ENCODE measurements at regions not wholly inside any gene's neighbourhood (a gene's known extent, or its start where the extent isn't known, plus 50 kb on each side); places are given as distances from the start of the nearest gene placed in this dataset.

DNA sequence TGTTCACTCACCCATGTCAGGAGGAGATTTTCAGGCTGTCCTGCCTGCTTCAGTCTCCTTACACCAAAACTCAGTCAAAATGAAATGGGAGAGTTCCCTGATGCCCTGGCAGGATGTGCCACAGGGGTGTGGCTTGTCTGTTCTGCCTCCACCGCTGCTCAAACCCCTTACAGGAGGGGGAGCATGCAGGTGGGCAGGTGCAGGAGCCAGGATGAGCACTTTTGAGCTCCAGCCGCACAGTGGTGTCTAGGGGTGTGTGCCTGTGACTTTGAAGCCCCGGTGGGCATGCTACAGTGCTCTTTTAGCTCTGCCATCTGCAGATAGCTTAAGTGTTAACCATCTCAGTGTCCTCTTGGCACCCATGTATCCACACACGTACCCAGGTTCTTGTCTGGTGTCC lies 71.9 kb upstream of the IPO5 start:
- no peak for ATAC-seq
- no peak for DNase-seq (ENCODE audit: low spot score)
- H3K36me3 Mint-ChIP-seq, result no peaks in the 10 kb centered on the region
- no peak overlapping the region for H3K4me3 Mint-ChIP-seq
- no peaks in the 10 kb centered on the region for H3K27me3 Mint-ChIP-seq (ENCODE audit: low read depth)
- peaks cover 8% of the 10 kb centered on the region for H3K9me3 Mint-ChIP-seq
- no peak overlapping the region for H3K27ac Mint-ChIP-seq
- TF ChIP-seq, protein P1, sequence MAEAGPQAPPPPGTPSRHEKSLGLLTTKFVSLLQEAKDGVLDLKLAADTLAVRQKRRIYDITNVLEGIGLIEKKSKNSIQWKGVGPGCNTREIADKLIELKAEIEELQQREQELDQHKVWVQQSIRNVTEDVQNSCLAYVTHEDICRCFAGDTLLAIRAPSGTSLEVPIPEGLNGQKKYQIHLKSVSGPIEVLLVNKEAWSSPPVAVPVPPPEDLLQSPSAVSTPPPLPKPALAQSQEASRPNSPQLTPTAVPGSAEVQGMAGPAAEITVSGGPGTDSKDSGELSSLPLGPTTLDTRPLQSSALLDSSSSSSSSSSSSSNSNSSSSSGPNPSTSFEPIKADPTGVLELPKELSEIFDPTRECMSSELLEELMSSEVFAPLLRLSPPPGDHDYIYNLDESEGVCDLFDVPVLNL (CRISPR knock-in tag; IDR thresholded peaks at IDR 0.05; ENCODE audit: borderline replicate concordance, low read depth), result no peak
- TF ChIP-seq, protein P2, sequence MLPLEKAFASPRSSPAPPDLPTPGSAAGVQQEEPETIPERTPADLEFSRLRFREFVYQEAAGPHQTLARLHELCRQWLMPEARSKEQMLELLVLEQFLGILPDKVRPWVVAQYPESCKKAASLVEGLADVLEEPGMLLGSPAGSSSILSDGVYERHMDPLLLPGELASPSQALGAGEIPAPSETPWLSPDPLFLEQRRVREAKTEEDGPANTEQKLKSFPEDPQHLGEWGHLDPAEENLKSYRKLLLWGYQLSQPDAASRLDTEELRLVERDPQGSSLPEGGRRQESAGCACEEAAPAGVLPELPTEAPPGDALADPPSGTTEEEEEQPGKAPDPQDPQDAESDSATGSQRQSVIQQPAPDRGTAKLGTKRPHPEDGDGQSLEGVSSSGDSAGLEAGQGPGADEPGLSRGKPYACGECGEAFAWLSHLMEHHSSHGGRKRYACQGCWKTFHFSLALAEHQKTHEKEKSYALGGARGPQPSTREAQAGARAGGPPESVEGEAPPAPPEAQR (CRISPR knock-in tag; IDR thresholded peaks at IDR 0.05), result no peak
- TF ChIP-seq TCF7 (CRISPR knock-in tag; IDR thresholded peaks at IDR 0.05; ENCODE audit: low read depth) (no peak), FOXP1 (CRISPR knock-in tag; IDR thresholded peaks at IDR 0.05; ENCODE audit: borderline replicate concordance) (no peak), SP1 (CRISPR knock-in tag; conservative IDR thresholded peaks at IDR 0.05) (no peak), TP53 (CRISPR knock-in tag; IDR thresholded peaks at IDR 0.05) (no peak), HMGA2 (CRISPR knock-in tag; IDR thresholded peaks at IDR 0.05) (no peak), GABPB1 (CRISPR knock-in tag; IDR thresholded peaks at IDR 0.05) (no peak), NFYB (CRISPR knock-in tag; conservative IDR thresholded peaks at IDR 0.05; ENCODE audit: low read depth) (no peak), ETV6 (CRISPR knock-in tag; IDR thresholded peaks at IDR 0.05) (no peak), ZBTB21 (CRISPR knock-in tag; IDR thresholded peaks at IDR 0.05; ENCODE audit: borderline replicate concordance) (no peak), IRF2 (CRISPR knock-in tag; IDR thresholded peaks at IDR 0.05; ENCODE audit: borderline replicate concordance, low read depth) (no peak), ATF1 (CRISPR knock-in tag; IDR thresholded peaks at IDR 0.05) (no peak), ZNF263 (CRISPR knock-in tag; IDR thresholded peaks at IDR 0.05; ENCODE audit: low read depth) (no peak), OVOL2 (CRISPR knock-in tag; IDR thresholded peaks at IDR 0.05; ENCODE audit: borderline replicate concordance) (no peak)
- TF ChIP-seq, protein P3, sequence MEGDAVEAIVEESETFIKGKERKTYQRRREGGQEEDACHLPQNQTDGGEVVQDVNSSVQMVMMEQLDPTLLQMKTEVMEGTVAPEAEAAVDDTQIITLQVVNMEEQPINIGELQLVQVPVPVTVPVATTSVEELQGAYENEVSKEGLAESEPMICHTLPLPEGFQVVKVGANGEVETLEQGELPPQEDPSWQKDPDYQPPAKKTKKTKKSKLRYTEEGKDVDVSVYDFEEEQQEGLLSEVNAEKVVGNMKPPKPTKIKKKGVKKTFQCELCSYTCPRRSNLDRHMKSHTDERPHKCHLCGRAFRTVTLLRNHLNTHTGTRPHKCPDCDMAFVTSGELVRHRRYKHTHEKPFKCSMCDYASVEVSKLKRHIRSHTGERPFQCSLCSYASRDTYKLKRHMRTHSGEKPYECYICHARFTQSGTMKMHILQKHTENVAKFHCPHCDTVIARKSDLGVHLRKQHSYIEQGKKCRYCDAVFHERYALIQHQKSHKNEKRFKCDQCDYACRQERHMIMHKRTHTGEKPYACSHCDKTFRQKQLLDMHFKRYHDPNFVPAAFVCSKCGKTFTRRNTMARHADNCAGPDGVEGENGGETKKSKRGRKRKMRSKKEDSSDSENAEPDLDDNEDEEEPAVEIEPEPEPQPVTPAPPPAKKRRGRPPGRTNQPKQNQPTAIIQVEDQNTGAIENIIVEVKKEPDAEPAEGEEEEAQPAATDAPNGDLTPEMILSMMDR (IDR thresholded peaks at IDR 0.05), result no peak
- TF ChIP-seq, protein P4, sequence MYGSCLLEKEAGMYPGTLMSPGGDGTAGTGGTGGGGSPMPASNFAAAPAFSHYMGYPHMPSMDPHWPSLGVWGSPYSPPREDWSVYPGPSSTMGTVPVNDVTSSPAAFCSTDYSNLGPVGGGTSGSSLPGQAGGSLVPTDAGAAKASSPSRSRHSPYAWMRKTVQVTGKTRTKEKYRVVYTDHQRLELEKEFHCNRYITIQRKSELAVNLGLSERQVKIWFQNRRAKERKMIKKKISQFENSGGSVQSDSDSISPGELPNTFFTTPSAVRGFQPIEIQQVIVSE (CRISPR knock-in tag; IDR thresholded peaks at IDR 0.05; ENCODE audit: borderline replicate concordance), result no peak
- TF ChIP-seq, protein P5, sequence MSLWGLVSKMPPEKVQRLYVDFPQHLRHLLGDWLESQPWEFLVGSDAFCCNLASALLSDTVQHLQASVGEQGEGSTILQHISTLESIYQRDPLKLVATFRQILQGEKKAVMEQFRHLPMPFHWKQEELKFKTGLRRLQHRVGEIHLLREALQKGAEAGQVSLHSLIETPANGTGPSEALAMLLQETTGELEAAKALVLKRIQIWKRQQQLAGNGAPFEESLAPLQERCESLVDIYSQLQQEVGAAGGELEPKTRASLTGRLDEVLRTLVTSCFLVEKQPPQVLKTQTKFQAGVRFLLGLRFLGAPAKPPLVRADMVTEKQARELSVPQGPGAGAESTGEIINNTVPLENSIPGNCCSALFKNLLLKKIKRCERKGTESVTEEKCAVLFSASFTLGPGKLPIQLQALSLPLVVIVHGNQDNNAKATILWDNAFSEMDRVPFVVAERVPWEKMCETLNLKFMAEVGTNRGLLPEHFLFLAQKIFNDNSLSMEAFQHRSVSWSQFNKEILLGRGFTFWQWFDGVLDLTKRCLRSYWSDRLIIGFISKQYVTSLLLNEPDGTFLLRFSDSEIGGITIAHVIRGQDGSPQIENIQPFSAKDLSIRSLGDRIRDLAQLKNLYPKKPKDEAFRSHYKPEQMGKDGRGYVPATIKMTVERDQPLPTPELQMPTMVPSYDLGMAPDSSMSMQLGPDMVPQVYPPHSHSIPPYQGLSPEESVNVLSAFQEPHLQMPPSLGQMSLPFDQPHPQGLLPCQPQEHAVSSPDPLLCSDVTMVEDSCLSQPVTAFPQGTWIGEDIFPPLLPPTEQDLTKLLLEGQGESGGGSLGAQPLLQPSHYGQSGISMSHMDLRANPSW (CRISPR knock-in tag; conservative IDR thresholded peaks at IDR 0.05; ENCODE audit: low read depth), result no peak
- peaks cover 11% of the 10 kb centered on the region for H3K4me1 Mint-ChIP-seq
- ChIA-PET CTCF (no interaction called here), POLR2A (no interaction called here)

DNA sequence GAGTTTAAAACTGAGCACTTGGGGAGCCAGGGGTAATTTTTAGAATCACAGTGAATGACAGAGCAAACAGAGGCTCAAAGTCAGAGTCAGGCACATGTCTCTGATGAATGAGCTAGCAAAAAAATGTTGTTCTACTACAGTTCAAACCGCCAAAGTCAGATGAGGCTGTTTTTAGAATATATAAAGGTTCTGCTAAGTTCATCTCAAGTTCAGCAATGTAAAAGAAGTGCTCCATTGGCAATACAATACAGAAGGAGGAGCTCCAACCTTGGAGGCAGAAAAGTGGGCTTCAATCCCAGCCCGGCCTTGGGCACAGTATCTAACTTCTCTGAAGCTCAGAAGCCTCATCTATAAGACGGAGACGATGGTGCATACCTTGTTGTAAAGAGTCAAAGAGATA lies 70.1 kb upstream of the IPO5 start:
- peaks cover 13% of the 10 kb centered on the region for H3K9me3 Mint-ChIP-seq
- no peaks in the 10 kb centered on the region for H3K36me3 Mint-ChIP-seq
- H3K27ac Mint-ChIP-seq, result no peak overlapping the region
- H3K27me3 Mint-ChIP-seq (ENCODE audit: low read depth), result no peaks in the 10 kb centered on the region
- ATAC-seq (no peak), DNase-seq (ENCODE audit: low spot score) (no peak)
- H3K4me1 Mint-ChIP-seq, result peaks cover 11% of the 10 kb centered on the region
- H3K4me3 Mint-ChIP-seq, result no peak overlapping the region
- CTCF ChIA-PET, result interaction anchor here (0.9 to 1.1 kb wide), 2 partner anchors 28 to 790 kb away, joined by 3 read pairs; no protein-coding TSS in a partner anchor
- POLR2A ChIA-PET, result no interaction called here
- TF ChIP-seq, protein P6, sequence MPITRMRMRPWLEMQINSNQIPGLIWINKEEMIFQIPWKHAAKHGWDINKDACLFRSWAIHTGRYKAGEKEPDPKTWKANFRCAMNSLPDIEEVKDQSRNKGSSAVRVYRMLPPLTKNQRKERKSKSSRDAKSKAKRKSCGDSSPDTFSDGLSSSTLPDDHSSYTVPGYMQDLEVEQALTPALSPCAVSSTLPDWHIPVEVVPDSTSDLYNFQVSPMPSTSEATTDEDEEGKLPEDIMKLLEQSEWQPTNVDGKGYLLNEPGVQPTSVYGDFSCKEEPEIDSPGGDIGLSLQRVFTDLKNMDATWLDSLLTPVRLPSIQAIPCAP (CRISPR knock-in tag; IDR thresholded peaks at IDR 0.05), result no peak
- no peak for TF ChIP-seq ATF1 (CRISPR knock-in tag; IDR thresholded peaks at IDR 0.05)
- no peak for TF ChIP-seq ETV6 (CRISPR knock-in tag; IDR thresholded peaks at IDR 0.05)
- TF ChIP-seq, protein P7, sequence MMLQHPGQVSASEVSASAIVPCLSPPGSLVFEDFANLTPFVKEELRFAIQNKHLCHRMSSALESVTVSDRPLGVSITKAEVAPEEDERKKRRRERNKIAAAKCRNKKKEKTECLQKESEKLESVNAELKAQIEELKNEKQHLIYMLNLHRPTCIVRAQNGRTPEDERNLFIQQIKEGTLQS (CRISPR knock-in tag; conservative IDR thresholded peaks at IDR 0.05), result no peak
- TF ChIP-seq, protein P2 (CRISPR knock-in tag; IDR thresholded peaks at IDR 0.05), result no peak
- TF ChIP-seq ZNF121 (CRISPR knock-in tag; IDR thresholded peaks at IDR 0.05), result no peak
- TF ChIP-seq, protein P8, sequence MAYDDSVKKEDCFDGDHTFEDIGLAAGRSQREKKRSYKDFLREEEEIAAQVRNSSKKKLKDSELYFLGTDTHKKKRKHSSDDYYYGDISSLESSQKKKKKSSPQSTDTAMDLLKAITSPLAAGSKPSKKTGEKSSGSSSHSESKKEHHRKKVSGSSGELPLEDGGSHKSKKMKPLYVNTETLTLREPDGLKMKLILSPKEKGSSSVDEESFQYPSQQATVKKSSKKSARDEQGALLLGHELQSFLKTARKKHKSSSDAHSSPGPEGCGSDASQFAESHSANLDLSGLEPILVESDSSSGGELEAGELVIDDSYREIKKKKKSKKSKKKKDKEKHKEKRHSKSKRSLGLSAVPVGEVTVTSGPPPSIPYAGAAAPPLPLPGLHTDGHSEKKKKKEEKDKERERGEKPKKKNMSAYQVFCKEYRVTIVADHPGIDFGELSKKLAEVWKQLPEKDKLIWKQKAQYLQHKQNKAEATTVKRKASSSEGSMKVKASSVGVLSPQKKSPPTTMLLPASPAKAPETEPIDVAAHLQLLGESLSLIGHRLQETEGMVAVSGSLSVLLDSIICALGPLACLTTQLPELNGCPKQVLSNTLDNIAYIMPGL (CRISPR knock-in tag; IDR thresholded peaks at IDR 0.05), result no peak
